GM18519 (cell line): ENCODE measurements at regions not wholly inside any gene's neighbourhood (a gene's known extent, or its start where the extent isn't known, plus 50 kb on each side); places are given as distances from the start of the nearest gene placed in this dataset.
"Not testable (repeated sequence)": the region's sequence is repeated elsewhere in the genome, so short reads cannot be mapped to it uniquely, and the experiment has no call there.

Source experiments
- ATAC-seq: cut with Tn5 transposase; IDR thresholded peaks from one replicate; pipeline ENCODE4 v1.9.1; 2021; ENCODE audit warnings: mild to moderate bottlenecking, moderate library complexity; ENCODE audit not compliant: unreplicated experiment, low FRiP score

- no peak for ATAC-seq
Measured at GRCh38 chr7:69336976-69337375, 261.3 kb upstream of the AUTS2 start.

DNA sequence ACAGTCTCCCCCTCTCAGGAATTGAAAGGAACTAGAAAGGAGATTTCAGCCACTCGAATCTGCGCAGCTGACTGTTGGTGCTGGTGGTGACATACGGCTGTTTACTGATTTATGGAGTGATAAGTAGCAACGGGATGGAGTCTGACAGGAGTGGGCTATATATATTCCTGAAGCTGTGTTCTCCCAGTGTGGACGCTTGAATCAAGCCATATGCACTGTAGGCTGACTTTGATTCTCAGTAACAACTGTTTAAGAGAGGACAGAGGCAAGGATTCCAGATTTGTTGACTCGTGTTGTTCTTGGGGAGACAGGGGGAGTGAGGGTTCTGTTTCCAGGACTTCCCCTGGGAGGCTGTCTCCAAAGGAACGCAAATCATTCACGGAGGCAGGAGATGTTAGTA lies 260.1 kb upstream of the AUTS2 start:
- no peak for ATAC-seq

- no peak for ATAC-seq
Measured at GRCh38 chr7:69341288-69341687, 257.0 kb upstream of the AUTS2 start.

- no peak for ATAC-seq
Measured at GRCh38 chr7:69342154-69342884, 256.0 kb upstream of the AUTS2 start.

DNA sequence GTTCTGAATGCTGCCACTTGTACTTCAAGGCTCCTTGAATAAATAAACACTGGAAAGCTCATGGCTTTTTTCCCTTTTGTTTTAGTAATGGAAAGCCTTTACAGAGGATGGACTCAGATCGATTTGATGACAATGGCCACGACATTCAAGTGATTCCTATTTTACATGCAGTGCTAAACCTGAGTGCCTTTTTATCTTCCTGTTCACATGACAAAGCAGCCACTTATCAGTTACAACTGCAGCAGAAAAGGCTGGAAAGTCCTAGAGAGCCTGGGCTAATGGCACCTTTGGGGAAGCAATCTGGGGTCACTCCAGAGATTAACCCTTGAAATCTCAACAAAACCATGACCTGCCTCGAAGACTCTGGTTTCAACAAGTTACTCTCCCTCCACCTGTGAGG lies 249.0 kb upstream of the AUTS2 start:
- no peak for ATAC-seq

DNA sequence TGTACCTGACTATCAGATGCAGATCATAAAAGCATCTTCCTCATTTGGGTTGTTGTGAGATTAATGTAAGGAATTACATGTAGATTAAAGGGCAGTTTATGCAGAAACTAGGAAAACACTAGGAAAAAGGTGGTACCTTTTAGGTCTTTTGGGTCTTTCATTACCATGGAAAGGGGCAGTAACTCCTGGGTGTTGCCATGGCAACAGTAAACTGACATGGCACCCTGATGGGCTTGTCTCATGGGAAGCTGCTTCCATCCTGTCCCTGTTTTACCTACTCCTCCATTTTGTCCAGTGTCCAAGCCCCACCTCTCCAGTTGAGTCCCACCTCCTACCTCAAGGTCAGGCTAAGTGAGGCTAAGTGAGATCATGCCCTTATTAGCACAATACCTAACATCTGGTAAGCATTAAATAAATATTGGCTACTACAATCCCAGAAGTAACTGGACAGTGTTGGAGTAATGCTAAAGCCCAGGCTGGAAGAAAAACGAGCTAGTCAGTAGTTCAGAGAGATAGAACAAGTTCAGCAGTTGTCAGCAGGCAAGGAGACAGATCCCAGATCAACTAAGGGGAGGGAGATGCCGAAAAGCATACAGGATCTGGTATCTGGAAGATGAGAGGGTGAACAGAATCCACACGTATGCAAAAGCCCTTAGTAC lies 240.0 kb upstream of the AUTS2 start:
- ATAC-seq: no peak

GRCh38 chr7:69359003-69359700 lies 239.1 kb upstream of the AUTS2 start:
- no peak for ATAC-seq

DNA sequence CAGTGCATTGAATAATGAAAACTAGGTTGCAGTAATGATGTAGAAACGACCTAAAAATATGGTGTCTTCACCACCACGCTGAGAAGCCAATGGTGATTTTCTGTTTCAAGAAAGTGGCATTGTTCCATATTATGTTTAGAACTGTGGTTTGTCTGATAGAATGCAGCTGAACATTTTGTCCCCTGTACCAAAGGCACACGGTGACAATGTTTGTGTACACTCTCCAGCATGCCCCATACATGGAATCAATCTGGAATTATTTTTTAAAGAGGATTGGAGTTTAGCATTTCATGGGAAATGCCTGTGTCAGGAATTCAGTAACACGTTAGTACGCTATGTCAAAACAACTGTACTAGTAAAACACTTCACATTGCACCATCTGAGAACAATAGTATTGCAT lies 237.4 kb upstream of the AUTS2 start:
- ATAC-seq: no peak

DNA sequence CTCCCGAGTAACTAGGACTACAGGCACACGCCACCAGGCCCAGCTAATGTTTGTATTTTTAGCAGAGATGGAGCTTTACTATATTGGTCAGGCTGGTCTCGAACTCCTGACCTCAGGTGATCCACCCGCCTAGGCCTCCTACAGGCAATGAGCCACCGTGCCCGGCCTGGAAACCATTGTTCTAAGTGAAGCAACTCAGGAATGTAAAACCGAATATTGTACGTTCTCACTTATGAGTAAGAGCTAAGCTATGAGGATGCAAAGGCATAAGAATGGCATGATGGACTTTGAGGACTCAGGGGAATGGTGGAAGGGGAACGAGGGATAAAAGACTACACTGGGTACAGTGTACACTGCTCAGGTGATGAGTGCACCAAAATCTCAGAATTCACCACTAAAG lies 235.1 kb upstream of the AUTS2 start:
- ATAC-seq: no peak

- ATAC-seq: no peak
Measured at GRCh38 chr7:69364813-69365643, 233.2 kb upstream of the AUTS2 start.

GRCh38 chr7:69365651-69366192 lies 232.6 kb upstream of the AUTS2 start:
- ATAC-seq: no peak

DNA sequence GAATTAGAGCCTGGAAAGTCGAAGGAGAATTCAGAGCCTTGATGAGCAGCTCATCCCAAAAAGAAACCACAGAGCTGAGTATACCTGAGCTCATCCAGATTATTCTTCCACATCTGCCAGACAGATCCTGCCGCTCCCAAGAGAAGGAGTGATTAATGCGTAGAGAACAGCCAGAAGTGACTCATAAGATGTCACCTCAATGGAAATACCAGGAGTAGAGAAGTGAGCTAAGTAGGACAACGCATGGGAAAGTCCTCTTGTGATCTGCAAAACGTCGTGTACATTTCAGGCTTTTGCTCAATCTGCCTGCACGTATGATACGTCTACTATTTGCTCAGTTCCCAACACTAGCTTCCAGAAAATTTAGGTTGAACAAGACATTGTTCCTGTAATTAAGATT lies 230.5 kb upstream of the AUTS2 start:
- ATAC-seq: no peak

DNA sequence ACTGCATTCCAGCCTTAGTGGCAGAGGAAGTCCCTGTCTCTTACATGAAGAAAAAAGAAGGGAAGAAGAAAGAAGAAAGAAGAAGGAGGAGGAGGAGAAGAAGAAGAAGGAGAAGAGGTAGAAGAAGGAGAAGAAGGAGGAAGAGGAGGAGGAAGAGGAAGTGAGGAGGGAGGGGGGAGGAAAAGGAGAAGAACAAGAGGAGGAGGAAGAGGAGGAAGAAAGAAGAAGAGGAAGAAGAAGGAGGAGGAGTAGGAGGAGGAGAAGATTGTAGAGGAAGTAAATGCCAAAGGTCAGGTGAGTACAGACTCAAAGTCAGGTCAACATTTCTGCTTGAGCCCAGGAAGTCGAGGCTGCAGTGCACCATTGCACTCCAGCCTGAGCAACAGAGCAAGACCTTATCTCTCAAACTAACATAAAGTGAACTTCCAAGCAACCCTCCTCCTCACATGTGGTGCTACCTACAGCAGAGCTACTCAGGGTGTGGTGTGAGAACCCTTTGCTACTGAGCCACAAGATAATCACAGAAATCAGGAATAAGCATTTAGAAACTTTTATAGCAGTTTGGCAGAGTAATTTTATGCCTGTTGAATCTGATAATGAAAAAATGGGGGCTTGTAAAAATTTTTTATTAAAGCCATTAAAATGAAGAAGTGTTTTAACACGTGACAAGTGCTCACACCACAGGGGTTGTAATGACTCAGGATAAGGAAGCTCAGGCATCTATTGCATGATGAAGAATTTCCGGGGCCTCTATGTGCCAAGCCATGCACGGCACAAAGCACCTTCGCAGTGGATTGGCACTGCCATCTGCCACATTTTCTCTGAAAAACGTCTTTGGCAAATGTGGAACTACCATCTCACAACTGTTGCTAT lies 224.9 kb upstream of the AUTS2 start:
- ATAC-seq: no peak

GRCh38 chr7:69374044-69374425 lies 224.2 kb upstream of the AUTS2 start:
- ATAC-seq: no peak

GRCh38 chr7:69377191-69377590 lies 221.1 kb upstream of the AUTS2 start:
- ATAC-seq: no peak

- ATAC-seq: no peak
Measured at GRCh38 chr7:69388452-69389137, 209.7 kb upstream of the AUTS2 start.

DNA sequence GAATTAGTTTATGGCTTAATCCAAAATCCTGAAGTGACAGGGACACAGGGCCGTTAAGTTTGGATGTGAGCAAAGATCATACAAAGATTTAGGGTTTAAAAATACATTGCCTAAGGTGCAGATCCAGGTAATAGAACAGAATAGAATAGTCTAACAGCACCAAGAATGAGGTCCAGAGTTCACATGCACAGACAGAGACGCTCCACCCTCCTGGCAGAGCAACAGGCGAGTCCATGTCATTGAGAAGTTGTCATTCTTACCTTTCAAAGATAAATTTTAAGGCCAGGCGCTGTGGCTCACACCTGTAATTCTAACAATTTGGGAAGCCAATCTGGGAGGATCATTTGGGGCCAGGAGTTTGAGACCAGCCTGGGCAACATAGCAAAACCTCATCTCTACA lies 209.1 kb upstream of the AUTS2 start:
- ATAC-seq: no peak

DNA sequence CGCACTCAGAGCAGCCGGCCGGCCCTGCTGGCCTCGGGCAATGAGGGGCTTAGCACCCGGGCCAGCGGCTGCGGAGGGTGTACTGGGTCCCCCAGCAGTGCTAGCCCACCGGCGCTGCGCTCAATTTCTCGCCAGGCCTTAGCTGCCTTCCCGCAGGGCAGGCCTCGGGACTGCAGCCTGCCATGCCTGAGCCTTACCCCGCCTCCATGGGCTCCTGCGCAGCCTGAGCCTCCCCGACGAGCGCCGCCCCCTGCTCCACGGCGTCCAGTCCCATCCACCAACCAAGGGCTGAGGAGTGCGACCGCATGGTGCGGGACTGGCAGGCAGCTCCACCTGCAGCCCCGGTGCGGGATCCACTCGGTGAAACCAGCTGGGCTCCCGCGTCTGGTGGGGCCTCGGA lies 204.4 kb upstream of the AUTS2 start:
- not testable (repeated sequence) for ATAC-seq

- ATAC-seq: no peak
Measured at GRCh38 chr7:69395061-69395714, 203.1 kb upstream of the AUTS2 start.
